ENCODE measurements at regions not wholly inside any gene's neighbourhood (a gene's known extent, or its start where the extent isn't known, plus 50 kb on each side); places are given as distances from the start of the nearest gene placed in this dataset.

DNA sequence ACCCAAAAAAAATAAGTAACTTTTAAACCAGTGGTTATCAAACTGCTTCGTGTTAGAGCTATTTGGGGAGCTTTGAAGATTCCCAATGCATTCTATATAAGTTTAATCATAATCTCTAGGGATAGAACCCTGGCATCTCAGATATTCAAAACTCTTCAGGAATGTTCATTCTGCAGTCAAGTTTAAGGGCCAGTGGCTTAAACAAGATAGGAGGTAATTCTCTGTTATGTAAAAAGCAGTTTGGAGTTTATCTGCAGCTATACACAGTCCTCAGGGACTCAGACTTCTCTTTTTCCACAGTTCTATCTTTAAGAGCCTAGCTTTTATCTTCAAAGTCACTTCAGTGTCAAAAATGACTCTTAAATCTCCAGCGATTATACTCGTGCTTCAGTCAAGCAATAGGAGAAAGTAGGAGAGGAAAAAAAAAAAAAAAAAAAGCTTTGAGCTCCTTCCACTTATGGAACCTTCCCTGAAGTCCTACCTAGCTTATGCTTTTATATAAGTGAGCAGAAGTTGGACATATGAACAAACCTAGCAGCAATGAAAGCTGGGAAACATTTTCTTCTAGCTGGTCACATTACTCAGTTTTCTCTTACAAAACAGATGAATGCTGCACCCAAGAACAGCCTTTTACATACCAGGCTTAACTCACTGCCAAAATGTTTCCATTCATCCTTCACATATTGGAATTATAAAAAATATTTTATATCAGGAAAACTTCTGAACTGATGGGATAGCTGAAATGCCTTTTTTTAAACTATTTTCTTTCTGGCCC is 302.8 kb downstream of the FSCB start:
- TF ChIP-seq ZNF792 (CRISPR knock-in tag; IDR thresholded peaks at IDR 0.05): no peak
- TF ChIP-seq FOXM1 (CRISPR knock-in tag; IDR thresholded peaks at IDR 0.05): no peak
- no peak for TF ChIP-seq KDM5A (IDR thresholded peaks at IDR 0.05; ENCODE audit: borderline replicate concordance, low read length)
- no peak for TF ChIP-seq ZNF20 (CRISPR knock-in tag; IDR thresholded peaks at IDR 0.05)
- no peak for TF ChIP-seq KMT2A (CRISPR knock-in tag; IDR thresholded peaks at IDR 0.05)
- no peak for TF ChIP-seq CCAR2 (optimal IDR thresholded peaks at IDR 0.05; ENCODE audit: low read depth, low read length)
- TF ChIP-seq NFKBIZ (CRISPR knock-in tag; IDR thresholded peaks at IDR 0.05): no peak
